Peyer's patch (tissue), 4 donors: ENCODE measurements at regions not wholly inside any gene's neighbourhood (a gene's known extent, or its start where the extent isn't known, plus 50 kb on each side); places are given as distances from the start of the nearest gene placed in this dataset.
A peak's percentile ranks its signal among the peaks of the same experiment; 100 is the strongest.
"Not testable (repeated sequence)": the region's sequence is repeated elsewhere in the genome, so short reads cannot be mapped to it uniquely, and the experiment has no call there.

Experiments
- DNase-seq, 3 donors: peaks; one replicate each; pipeline ENCODE4 v3.0.0-alpha.2; 2017 to 2019
- H3K27ac ChIP-seq, 4 donors: fragments of 200-600 bp; sonication (generic); one replicate each; pipeline ENCODE4 v1.5.1; 2016 to 2019
- H3K27me3 ChIP-seq, 2 donors: fragments of 200-600 bp; sonication (generic); one replicate each; pipeline ENCODE4 v1.5.1; 2019
- H3K36me3 ChIP-seq, 3 donors: fragments of 200-600 bp; sonication (generic); one replicate each; pipeline ENCODE4 v1.5.1; 2016 to 2019
- H3K4me1 ChIP-seq, 4 donors: fragments of 200-600 bp; sonication (generic); one replicate each; pipeline ENCODE4 v1.5.1; 2016 to 2019
- H3K4me3 ChIP-seq, 4 donors: fragments of 200-600 bp; sonication (generic); 1 replicate in 3 of 4; 2 replicates in 1 of 4; pipeline ENCODE4 v1.5.1; 2016 to 2019; ENCODE audit warnings: mild to moderate bottlenecking in 1 of 4
- H3K9me3 ChIP-seq, 4 donors: fragments of 200-600 bp; sonication (generic); one replicate each; pipeline ENCODE4 v1.5.1; 2016 to 2019; ENCODE audit warnings: mild to moderate bottlenecking in 1 of 4
- POLR2A ChIP-seq, 2 donors: fragments of 450-650 bp; IDR thresholded peaks; one replicate each; pipeline ENCODE4 v1.5.1; 2017; ENCODE audit warnings: antibody characterized with exemption in 2 of 2, mild to moderate bottlenecking in 2 of 2, moderate library complexity in 2 of 2
- TF ChIP-seq, protein P1 (sequence below), 6 experiments: fragments of 450-650 bp in 4 of 6; fragments of 200-600 bp in 2 of 6; sonication (generic) in 1 of 6; IDR thresholded peaks; one replicate each; pipeline ENCODE4 v1.5.1; 2017 to 2019; ENCODE audit warnings: antibody characterized with exemption in 6 of 6, mild to moderate bottlenecking in 3 of 6, moderate library complexity in 1 of 6

DNA sequence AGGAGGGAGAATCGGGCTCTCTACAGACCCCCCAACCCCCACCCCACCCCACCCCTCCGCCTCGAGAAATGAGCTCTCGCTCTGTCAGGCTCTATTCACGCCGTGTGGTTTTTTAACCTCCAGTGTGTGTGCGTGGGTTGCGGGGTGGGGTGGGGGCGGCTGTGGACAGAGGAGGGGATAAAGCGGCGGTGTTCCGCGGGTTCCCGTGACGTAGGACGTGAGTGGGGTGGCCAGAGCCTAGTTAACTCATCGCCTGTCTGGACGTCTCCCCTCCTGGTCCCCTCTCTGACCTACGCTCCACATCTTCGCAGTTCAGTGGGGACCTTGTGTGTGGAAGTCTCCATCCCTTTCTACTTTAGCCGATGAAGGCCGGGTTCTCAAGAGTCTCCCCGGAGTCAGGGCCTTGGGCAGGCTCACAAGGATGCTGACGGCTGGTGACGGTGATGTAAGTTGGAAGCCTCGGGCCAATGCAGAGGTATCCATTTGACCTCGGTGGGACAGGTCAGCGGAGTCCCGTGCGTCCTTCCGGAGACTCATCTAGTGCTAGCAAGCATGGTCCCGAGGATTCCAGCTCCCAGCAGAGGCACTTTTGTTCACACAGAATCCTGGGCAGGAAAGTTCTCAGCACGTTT, 1507.1 kb upstream of the DEFB115 start:
- no peaks in the 10 kb centered on the region for H3K4me1 ChIP-seq
- no peak overlapping the region for H3K27ac ChIP-seq
- H3K36me3 ChIP-seq = no peaks in the 10 kb centered on the region
- no peak overlapping the region for H3K4me3 ChIP-seq
- H3K27me3 ChIP-seq = no peaks in the 10 kb centered on the region
- TF ChIP-seq POLR2A (IDR thresholded peaks at IDR 0.05) = no peak
- TF ChIP-seq, protein P1, sequence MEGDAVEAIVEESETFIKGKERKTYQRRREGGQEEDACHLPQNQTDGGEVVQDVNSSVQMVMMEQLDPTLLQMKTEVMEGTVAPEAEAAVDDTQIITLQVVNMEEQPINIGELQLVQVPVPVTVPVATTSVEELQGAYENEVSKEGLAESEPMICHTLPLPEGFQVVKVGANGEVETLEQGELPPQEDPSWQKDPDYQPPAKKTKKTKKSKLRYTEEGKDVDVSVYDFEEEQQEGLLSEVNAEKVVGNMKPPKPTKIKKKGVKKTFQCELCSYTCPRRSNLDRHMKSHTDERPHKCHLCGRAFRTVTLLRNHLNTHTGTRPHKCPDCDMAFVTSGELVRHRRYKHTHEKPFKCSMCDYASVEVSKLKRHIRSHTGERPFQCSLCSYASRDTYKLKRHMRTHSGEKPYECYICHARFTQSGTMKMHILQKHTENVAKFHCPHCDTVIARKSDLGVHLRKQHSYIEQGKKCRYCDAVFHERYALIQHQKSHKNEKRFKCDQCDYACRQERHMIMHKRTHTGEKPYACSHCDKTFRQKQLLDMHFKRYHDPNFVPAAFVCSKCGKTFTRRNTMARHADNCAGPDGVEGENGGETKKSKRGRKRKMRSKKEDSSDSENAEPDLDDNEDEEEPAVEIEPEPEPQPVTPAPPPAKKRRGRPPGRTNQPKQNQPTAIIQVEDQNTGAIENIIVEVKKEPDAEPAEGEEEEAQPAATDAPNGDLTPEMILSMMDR (IDR thresholded peaks at IDR 0.05) = no peak
- H3K9me3 ChIP-seq = no peaks in the 10 kb centered on the region
- no peak for DNase-seq

DNA sequence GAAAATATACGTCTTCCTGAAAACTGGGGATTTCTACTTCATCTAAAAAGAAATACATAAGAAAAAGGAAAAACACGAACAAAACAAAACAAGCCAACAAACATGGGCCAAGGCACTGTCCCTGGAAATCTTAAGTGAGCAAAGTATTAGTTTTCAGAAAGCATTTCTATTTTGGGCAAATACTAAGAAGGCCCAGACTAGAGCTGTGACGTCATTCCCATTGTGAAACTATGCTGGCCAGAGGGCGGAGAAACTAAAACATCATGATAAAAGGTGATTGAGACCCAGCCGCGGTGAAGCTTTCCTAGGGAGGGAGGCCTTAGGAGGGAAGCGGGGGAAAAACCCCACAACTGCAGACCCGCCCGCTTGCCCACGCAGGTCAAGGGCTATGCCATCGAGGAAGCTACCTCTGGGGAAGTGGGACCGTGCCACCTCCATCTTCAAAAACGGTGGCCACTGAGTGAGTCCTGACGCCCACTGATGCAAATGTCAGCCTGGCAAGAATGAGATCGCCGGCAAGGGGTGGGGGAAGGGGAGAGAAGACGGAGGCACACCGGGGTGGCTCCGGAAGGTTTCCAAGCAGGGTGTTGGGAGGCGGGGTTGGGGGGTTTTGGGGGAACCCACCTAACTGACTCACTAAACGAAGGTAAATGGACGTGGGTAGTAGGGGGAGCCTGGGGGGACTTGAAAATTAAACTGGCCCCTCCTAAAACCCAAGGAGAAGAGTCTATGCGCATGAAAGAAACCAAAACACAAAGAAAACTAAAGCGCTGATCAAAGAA, 1504.6 kb upstream of the DEFB115 start:
- not testable (repeated sequence) for DNase-seq, H3K27me3 ChIP-seq, H3K36me3 ChIP-seq, H3K9me3 ChIP-seq, H3K4me1 ChIP-seq, H3K27ac ChIP-seq
- peak overlapping the region in 1 of 4 donors; percentile 19 for H3K4me3 ChIP-seq

DNA sequence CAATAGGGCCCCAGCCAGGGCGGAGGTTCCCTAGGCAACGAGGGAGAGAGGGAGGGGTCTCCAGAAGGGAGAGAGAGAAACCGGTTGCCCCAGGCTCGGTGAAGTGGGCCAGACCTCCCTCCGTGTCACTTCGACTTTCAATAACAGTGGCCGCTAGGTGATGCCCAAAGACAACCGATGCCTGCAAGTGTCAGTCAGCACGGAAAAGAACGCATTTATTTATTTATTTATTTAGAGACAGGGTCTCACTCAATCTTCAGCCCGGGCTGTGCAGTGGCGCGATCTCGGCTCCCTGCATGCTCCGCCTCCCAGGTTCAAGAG, 1504.1 kb upstream of the DEFB115 start:
- H3K27me3 ChIP-seq, H3K9me3 ChIP-seq, H3K27ac ChIP-seq, DNase-seq, H3K36me3 ChIP-seq, H3K4me1 ChIP-seq, H3K4me3 ChIP-seq: not testable (repeated sequence)

DNA sequence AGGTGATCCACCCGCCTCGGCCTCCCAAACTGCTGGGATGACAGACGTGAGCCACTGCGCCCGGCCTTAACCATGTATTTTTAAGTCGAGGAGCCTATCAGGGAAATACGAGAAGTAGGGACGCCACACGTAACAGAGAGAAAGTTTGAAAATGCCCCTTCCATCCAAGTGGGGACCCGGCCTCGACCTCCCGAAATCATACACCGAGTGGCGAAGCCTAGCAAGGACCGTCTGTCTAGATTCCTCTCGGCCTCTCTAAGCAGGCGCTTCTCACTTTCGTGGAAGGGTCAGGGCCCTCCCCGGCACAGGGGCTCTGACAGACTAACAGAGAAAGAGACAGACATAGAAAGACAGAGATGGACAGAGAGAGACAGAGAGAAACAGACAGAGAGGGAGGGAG, 1503.6 kb upstream of the DEFB115 start:
- H3K27me3 ChIP-seq, H3K36me3 ChIP-seq, H3K4me3 ChIP-seq, H3K27ac ChIP-seq, H3K4me1 ChIP-seq, H3K9me3 ChIP-seq, DNase-seq: not testable (repeated sequence)

DNA sequence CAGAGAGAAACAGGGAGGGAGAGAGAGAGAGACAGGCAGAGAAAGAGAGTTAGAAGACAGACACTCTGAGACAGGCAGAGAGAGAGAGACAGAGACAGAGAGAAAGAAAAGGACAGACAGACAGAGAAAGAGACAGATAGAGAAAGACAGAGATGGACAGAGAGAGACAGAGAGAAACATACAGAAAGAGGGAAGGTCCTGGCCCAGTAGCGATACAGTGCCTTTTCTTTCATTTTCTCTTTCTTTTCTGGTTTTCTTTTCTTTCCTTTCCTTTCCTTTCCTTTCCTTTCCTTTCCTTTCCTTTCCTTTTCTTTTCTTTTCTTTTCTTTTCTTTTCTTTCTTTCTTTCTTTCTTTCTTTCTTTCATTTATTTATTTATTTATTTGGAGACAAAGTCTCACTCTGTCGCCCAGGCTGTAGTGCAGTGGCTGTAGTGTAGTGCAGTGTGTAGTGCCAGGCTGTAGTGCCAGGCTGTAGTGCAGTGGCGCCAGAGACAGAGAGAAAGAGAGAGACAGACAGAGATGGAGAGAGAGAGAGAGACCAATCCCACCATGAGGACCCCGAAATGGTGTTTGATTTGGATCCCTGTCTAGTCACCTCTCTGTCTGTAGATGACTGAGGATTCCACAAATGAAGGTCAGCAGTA, 1501.5 kb upstream of the DEFB115 start:
- not testable (repeated sequence) for H3K27ac ChIP-seq, DNase-seq, H3K4me1 ChIP-seq, H3K9me3 ChIP-seq, H3K27me3 ChIP-seq, H3K4me3 ChIP-seq, H3K36me3 ChIP-seq

DNA sequence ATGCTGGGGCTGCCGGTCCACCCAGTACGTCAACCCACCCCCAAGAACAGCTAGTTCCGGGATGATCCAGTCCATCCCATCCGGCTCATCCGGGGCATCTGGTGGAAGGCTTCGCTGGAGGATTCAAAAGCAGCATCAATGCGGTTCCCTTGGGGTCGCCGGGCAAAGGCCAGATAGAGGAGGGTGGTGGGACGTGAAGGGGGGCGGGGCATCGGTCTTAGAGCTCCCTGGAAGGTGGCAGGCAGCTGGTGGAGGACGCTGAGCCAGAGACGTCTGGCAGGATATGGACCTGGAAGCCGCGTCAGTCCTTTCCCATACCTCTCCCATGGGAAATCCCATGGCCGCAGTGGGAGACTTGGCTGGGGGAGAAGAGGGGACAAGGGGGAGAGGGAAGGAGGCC, 1500.8 kb upstream of the DEFB115 start:
- Histone ChIP-seq H3K9me3 (no peaks in the 10 kb centered on the region), H3K4me1 (no peaks in the 10 kb centered on the region)

DNA sequence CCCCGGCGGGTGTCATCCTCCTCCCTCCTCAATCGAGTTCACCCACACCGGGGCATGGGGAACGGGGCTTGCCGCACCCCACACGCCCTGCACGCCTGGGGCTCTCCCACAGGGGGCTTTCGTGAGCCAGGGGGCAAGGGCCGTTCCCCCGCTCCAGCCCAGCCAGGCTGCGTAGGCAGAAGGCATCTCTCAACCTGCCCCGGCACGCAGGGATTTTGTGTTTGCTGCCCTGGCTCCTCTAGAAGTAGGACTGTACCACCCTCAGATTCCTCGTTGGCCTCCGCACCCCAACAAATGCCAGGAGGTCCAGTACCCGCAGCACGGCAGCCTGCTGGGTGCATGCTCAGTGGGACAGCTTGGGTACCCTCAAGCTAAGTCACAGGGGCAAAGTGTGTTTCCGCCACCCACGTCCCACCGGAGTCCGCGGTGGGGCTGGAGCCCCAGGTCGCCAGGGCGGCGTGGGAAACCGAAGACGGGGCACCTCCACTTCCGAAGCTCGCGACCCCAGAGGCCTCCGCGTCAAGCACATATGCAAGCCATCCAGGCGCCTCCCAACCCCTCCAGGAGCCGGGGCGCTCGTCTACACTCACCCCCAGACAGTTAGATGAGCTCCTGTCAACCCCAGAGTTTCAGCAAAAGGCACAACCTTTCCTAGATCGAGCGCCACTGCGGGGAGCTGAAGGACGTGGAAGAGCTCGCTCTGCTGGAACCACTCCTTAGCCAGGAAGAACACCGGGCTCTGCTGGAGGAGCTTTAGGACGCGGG, 1495.7 kb upstream of the DEFB115 start:
- not testable (repeated sequence) for DNase-seq, H3K27me3 ChIP-seq, H3K36me3 ChIP-seq, H3K9me3 ChIP-seq, H3K27ac ChIP-seq, H3K4me3 ChIP-seq, H3K4me1 ChIP-seq

More for the DNA sequence above, 1500.8 kb upstream of the DEFB115 start:
- Histone ChIP-seq H3K36me3 (no peaks in the 10 kb centered on the region), H3K27me3 (no peaks in the 10 kb centered on the region), H3K27ac (no peak overlapping the region), H3K4me3 (no peak overlapping the region)
- no peak for DNase-seq
- no peak for TF ChIP-seq POLR2A (IDR thresholded peaks at IDR 0.05)

DNA sequence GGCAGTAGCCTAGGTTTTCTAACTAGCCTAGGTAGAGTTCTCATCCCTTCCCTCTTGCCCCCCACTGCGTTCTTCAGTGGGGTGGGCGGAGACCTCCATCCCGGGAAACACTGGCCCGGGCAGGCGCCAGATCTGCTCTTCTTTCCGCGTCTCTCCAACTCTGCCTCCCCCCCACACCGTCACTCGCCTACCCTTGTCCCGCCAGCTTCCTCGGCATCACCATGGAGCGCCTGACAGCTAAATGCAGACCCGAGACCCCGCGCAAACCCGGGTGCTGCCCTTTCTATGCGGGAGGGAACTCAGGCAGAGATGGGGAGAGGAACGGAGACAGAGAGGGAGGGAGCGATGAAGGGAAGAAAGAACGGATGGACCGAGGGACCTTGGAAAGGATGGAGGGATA, 1494.8 kb upstream of the DEFB115 start:
- no peak overlapping the region for H3K4me3 ChIP-seq
- H3K27me3 ChIP-seq = no peaks in the 10 kb centered on the region
- no peak overlapping the region for H3K27ac ChIP-seq
- no peaks in the 10 kb centered on the region for H3K36me3 ChIP-seq
- no peaks in the 10 kb centered on the region for H3K4me1 ChIP-seq
- TF ChIP-seq, protein P1 (IDR thresholded peaks at IDR 0.05) = no peak
- TF ChIP-seq POLR2A (IDR thresholded peaks at IDR 0.05) = no peak
- no peak for DNase-seq
- H3K9me3 ChIP-seq = peaks cover 0 to 6% (median 0%) of the 10 kb centered on the region in 4 donors
